NB4 (cell line): ENCODE measurements at regions not wholly inside any gene's neighbourhood (a gene's known extent, or its start where the extent isn't known, plus 50 kb on each side); places are given as distances from the start of the nearest gene placed in this dataset.
"Not testable (repeated sequence)": the region's sequence is repeated elsewhere in the genome, so short reads cannot be mapped to it uniquely, and the experiment has no call there.

Source experiments
- MYC ChIP-seq: IDR thresholded peaks from 2 replicates; pipeline ENCODE4 v1.6.1; 2011; ENCODE audit warnings: low read depth, low read length
- POLR2A ChIP-seq: IDR thresholded peaks from 2 replicates; pipeline ENCODE4 v1.6.1; 2011; ENCODE audit warnings: mild to moderate bottlenecking; ENCODE audit not compliant: insufficient read length; ENCODE audit errors: extremely low read depth
- TF ChIP-seq, protein P1 (sequence below): IDR thresholded peaks from one replicate; pipeline ENCODE4 v1.5.1; 2012; ENCODE audit warnings: low read depth, low read length
- TF ChIP-seq, protein P2 (sequence below): IDR thresholded peaks from 2 replicates; pipeline ENCODE4 v1.6.1; 2011; ENCODE audit warnings: low read depth, low read length

DNA sequence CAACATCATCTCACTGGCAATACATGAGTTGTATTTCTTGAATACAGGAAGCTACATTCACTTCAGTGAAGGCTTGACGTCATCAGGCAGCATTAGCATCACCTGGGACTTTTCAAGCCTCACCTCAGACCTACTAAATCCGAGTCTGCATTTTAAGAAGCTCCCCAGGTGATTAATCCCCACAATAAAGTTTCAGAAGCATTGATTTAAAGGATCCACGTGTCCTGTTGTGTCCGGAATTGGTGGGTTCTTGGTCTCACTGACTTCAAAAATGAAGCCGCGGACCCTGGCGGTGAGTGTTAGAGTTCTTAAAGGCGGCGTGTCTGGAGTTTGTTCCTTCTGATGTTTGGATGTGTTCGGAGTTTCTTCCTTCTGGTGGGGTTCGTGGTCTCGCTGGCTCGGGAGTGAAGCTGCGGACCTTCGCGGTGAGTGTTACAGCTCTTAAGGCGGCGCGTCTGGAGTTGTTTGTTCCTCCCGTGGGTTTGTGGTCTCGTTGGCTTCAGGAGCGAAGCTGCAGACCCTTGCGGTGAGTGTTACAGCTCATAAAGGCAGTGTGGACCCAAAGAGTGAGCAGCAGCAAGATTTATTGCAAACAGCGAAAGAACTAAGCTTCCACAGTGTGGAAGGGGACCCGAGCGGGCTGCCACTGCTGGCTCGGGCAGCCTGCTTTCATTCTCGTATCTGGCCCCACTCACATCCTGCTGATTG lies 121.3 kb upstream of the ANKH start:
- TF ChIP-seq, protein P1, sequence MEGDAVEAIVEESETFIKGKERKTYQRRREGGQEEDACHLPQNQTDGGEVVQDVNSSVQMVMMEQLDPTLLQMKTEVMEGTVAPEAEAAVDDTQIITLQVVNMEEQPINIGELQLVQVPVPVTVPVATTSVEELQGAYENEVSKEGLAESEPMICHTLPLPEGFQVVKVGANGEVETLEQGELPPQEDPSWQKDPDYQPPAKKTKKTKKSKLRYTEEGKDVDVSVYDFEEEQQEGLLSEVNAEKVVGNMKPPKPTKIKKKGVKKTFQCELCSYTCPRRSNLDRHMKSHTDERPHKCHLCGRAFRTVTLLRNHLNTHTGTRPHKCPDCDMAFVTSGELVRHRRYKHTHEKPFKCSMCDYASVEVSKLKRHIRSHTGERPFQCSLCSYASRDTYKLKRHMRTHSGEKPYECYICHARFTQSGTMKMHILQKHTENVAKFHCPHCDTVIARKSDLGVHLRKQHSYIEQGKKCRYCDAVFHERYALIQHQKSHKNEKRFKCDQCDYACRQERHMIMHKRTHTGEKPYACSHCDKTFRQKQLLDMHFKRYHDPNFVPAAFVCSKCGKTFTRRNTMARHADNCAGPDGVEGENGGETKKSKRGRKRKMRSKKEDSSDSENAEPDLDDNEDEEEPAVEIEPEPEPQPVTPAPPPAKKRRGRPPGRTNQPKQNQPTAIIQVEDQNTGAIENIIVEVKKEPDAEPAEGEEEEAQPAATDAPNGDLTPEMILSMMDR = not testable (repeated sequence)
- TF ChIP-seq POLR2A, MYC: not testable (repeated sequence)
- TF ChIP-seq, protein P2, sequence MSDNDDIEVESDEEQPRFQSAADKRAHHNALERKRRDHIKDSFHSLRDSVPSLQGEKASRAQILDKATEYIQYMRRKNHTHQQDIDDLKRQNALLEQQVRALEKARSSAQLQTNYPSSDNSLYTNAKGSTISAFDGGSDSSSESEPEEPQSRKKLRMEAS = not testable (repeated sequence)
